SK-N-SH (cell line): ENCODE measurements at regions not wholly inside any gene's neighbourhood (a gene's known extent, or its start where the extent isn't known, plus 50 kb on each side); places are given as distances from the start of the nearest gene placed in this dataset.

Source experiments
- CTCF ChIA-PET: fragments of 300-600, 350-600 bp; formaldehyde crosslinking; extraction: SDS; loops from one replicate; lab custom pipeline; 2021; lab: Yijun Ruan, JAX
- POLR2A ChIA-PET: fragments of 350-600 bp; sonication (Branson Sonifier 250); formaldehyde crosslinking; extraction: SDS; loops from one replicate; lab custom pipeline; 2020; ENCODE audit warnings: antibody characterized with exemption, inconsistent platforms; lab: Yijun Ruan, JAX
- DNase-seq: peaks from one replicate; pipeline ENCODE4 v3.0.0; 2012
- H2AFZ ChIP-seq: fragments of 200-600 bp; sonication (generic); 2 replicates; pipeline ENCODE4 v1.8.1; 2016; ENCODE audit warnings: antibody characterized with exemption, mild to moderate bottlenecking, low read depth
- H3F3A ChIP-seq: fragments of 200-600 bp; sonication (generic); replicated peaks from 2 replicates; pipeline ENCODE3; 2016; ENCODE audit warnings: antibody characterized with exemption, mild to moderate bottlenecking; ENCODE audit not compliant: insufficient read depth
- H3K27ac ChIP-seq, 2 experiments: fragments of 200-500 bp in 1 of 2; fragments of 200-600 bp in 1 of 2; sonication (Bioruptor generic) in 1 of 2; sonication (generic), shearing (Covaris generic) in 1 of 2; 2 replicates each; pipeline versions ENCODE4 v1.5.1 to v1.6.1; 2014 to 2016; ENCODE audit warnings: low read depth in 2 of 2, inconsistent platforms in 1 of 2, low read length in 1 of 2, mild to moderate bottlenecking in 1 of 2, mixed read lengths in 1 of 2
- H3K27me3 ChIP-seq: fragments of 200-600 bp; sonication (generic), shearing (Covaris generic); 2 replicates; pipeline ENCODE4 v1.6.1; 2016; ENCODE audit warnings: mixed run types; ENCODE audit not compliant: insufficient read depth
- H3K36me3 ChIP-seq, 2 experiments: fragments of 200-500 bp in 1 of 2; fragments of 200-600 bp in 1 of 2; sonication (Bioruptor generic) in 1 of 2; sonication (generic) in 1 of 2; replicated peaks in 1 of 2; 2 replicates each; pipeline versions ENCODE3 to v1.5.1; 2014 to 2016; ENCODE audit warnings: low read length in 1 of 2, mild to moderate bottlenecking in 1 of 2; ENCODE audit not compliant: insufficient read depth in 2 of 2, control insufficient read depth in 1 of 2
- H3K4me1 ChIP-seq, 2 experiments: fragments of 200-500 bp in 1 of 2; fragments of 200-600 bp in 1 of 2; sonication (Bioruptor generic) in 1 of 2; sonication (generic), shearing (Covaris generic) in 1 of 2; 2 replicates each; pipeline versions ENCODE4 v1.5.1 to v1.6.1; 2014 to 2016; ENCODE audit warnings: low read depth in 1 of 2, low read length in 1 of 2, mixed run types in 1 of 2; ENCODE audit not compliant: insufficient read depth in 2 of 2, control insufficient read depth in 1 of 2
- H3K4me2 ChIP-seq: fragments of 200-600 bp; sonication (generic), shearing (Covaris generic); 2 replicates; pipeline ENCODE4 v1.6.1; 2017; ENCODE audit warnings: mixed run types
- H3K4me3 ChIP-seq, 2 experiments: fragments of 200-500 bp in 1 of 2; fragments of 200-600 bp in 1 of 2; sonication (Bioruptor generic) in 1 of 2; sonication (generic), shearing (Covaris generic) in 1 of 2; 2 replicates each; pipeline versions ENCODE4 v1.5.1 to v1.8.1; 2014 to 2016; ENCODE audit warnings: low read depth in 2 of 2, inconsistent platforms in 1 of 2, low read length in 1 of 2, mild to moderate bottlenecking in 1 of 2, mixed read lengths in 1 of 2, moderate library complexity in 1 of 2
- H3K79me2 ChIP-seq: fragments of 200-600 bp; sonication (generic); 2 replicates; pipeline ENCODE4 v1.8.1; 2017; ENCODE audit warnings: mild to moderate bottlenecking; ENCODE audit not compliant: insufficient read depth
- H3K9ac ChIP-seq: fragments of 200-600 bp; sonication (generic); 2 replicates; pipeline ENCODE4 v1.6.1; 2017; ENCODE audit warnings: mixed run types
- H3K9me2 ChIP-seq: fragments of 200-600 bp; sonication (generic); 2 replicates; pipeline ENCODE4 v1.6.1; 2017; ENCODE audit warnings: mixed run types
- H3K9me3 ChIP-seq: fragments of 200-600 bp; sonication (generic); 2 replicates; pipeline ENCODE4 v1.6.1; 2017; ENCODE audit warnings: mixed run types, mild to moderate bottlenecking, moderate library complexity
- H4K20me1 ChIP-seq: fragments of 200-600 bp; sonication (generic); 2 replicates; pipeline ENCODE4 v1.6.1; 2017; ENCODE audit warnings: mild to moderate bottlenecking, mixed run types; ENCODE audit not compliant: insufficient read depth
- CHD2 ChIP-seq: fragments of 150-350 bp; IDR thresholded peaks from 2 replicates; pipeline ENCODE4 v1.6.1; 2018; ENCODE audit warnings: low read length; ENCODE audit not compliant: partially characterized antibody
- CTCF ChIP-seq: fragments of 200-600 bp; sonication (generic); IDR thresholded peaks from 2 replicates; pipeline ENCODE4 v1.6.1; 2017; ENCODE audit warnings: antibody characterized with exemption, mild to moderate bottlenecking, moderate library complexity
- ELF1 ChIP-seq: IDR thresholded peaks from 2 replicates; pipeline ENCODE4 v1.4.0; 2012
- EZH2phosphoT487 ChIP-seq: fragments of 200-600 bp; sonication (generic); IDR thresholded peaks from 2 replicates; pipeline ENCODE4 v1.6.1; 2017; ENCODE audit warnings: low read depth, mixed run types, mild to moderate bottlenecking, antibody characterized with exemption, moderate library complexity, borderline replicate concordance
- FOSL2 ChIP-seq: IDR thresholded peaks from 2 replicates; pipeline ENCODE4 v1.4.0; 2012; ENCODE audit warnings: low read depth, mild to moderate bottlenecking, moderate library complexity, borderline replicate concordance
- FOXJ3 ChIP-seq: sonication (generic); formaldehyde crosslinking; IDR thresholded peaks from 2 replicates; pipeline ENCODE4 v1.5.1; 2020; ENCODE audit warnings: mild to moderate bottlenecking, missing genetic modification reagents
- FOXM1 ChIP-seq: IDR thresholded peaks from 2 replicates; pipeline ENCODE4 v1.4.0; 2012; ENCODE audit warnings: low read depth, mild to moderate bottlenecking
- GABPA ChIP-seq: IDR thresholded peaks from 2 replicates; pipeline ENCODE4 v1.4.0; 2012; ENCODE audit warnings: low read depth, mild to moderate bottlenecking
- GATA2 ChIP-seq: sonication (generic); formaldehyde crosslinking; IDR thresholded peaks from 2 replicates; pipeline ENCODE4 v1.5.0; 2020; ENCODE audit warnings: mild to moderate bottlenecking, missing genetic modification reagents
- JUND ChIP-seq: IDR thresholded peaks from 2 replicates; pipeline ENCODE4 v1.4.0; 2012
- MAX ChIP-seq: IDR thresholded peaks from 2 replicates; pipeline ENCODE4 v1.4.0; 2012; ENCODE audit warnings: low read depth
- NFIC ChIP-seq: IDR thresholded peaks from 2 replicates; pipeline ENCODE4 v1.4.0; 2012; ENCODE audit warnings: borderline replicate concordance
- NRF1 ChIP-seq: IDR thresholded peaks from 2 replicates; pipeline ENCODE4 v1.6.1; 2012; ENCODE audit warnings: low read depth, mild to moderate bottlenecking, low read length
- POLR2AphosphoS5 ChIP-seq: IDR thresholded peaks from 2 replicates; pipeline ENCODE4 v1.6.1; 2012; ENCODE audit warnings: low read depth, low read length
- SIN3A ChIP-seq: IDR thresholded peaks from 2 replicates; pipeline ENCODE4 v1.6.1; 2012; ENCODE audit warnings: low read depth, mild to moderate bottlenecking, low read length, moderate library complexity, borderline replicate concordance
- SMC3 ChIP-seq: IDR thresholded peaks from 2 replicates; pipeline ENCODE4 v1.6.1; 2012; ENCODE audit warnings: low read depth, low read length, improper control_type of control experiment
- TCF12 ChIP-seq: IDR thresholded peaks from 2 replicates; pipeline ENCODE4 v1.4.0; 2012
- TEAD4 ChIP-seq: IDR thresholded peaks from 2 replicates; pipeline ENCODE4 v1.4.0; 2012; ENCODE audit warnings: mild to moderate bottlenecking, borderline replicate concordance; ENCODE audit not compliant: insufficient read depth
- USF1 ChIP-seq: IDR thresholded peaks from 2 replicates; pipeline ENCODE4 v1.4.0; 2012; ENCODE audit warnings: low read depth, borderline replicate concordance
- YY1 ChIP-seq: IDR thresholded peaks from 2 replicates; pipeline ENCODE4 v1.4.0; 2012; ENCODE audit warnings: low read depth, mild to moderate bottlenecking
- ZBTB33 ChIP-seq: IDR thresholded peaks from 2 replicates; pipeline ENCODE4 v1.4.0; 2012; ENCODE audit warnings: low read depth, borderline replicate concordance
- WGBS: methylation state at CpG from one replicate; pipeline ENCODE4 v1.1.6; 2017; ENCODE audit warnings: low lambda C conversion rate; 5-methylcytosine and 5-hydroxymethylcytosine counted together

GRCh38 chr5:74182603-74183002, 457.9 kb downstream of the ENC1 start:
- CTCF ChIA-PET: no interaction called here
- POLR2A ChIA-PET: no interaction called here
- Histone ChIP-seq H3K4me3 (no peak overlapping the region), H3K9ac (no peak overlapping the region), H2AFZ (no peak overlapping the region), H3K9me3 (no peaks in the 10 kb centered on the region), H3F3A (no peaks in the 10 kb centered on the region), H3K9me2 (no peaks in the 10 kb centered on the region), H3K79me2 (no peaks in the 10 kb centered on the region), H3K36me3 (no peaks in the 10 kb centered on the region), H3K4me2 (no peak overlapping the region), H3K27me3 (no peaks in the 10 kb centered on the region), H4K20me1 (no peaks in the 10 kb centered on the region), H3K4me1 (peaks cover 7 to 16% of the 10 kb centered on the region in 2 experiments; a peak in 1 of 4 replicates), H3K27ac (no peak overlapping the region)
- 67% methylated on average over 6 of the region's 6 CpGs for whole genome bisulfite sequencing
- no peak for DNase-seq
- TF ChIP-seq MAX: no peak
- no peak for TF ChIP-seq POLR2AphosphoS5
- no peak for TF ChIP-seq FOSL2
- TF ChIP-seq YY1: no peak

GRCh38 chr5:74179701-74180100, 460.8 kb downstream of the ENC1 start:
- whole genome bisulfite sequencing: 81% methylated on average over 3 of the region's 3 CpGs
- Histone ChIP-seq H2AFZ (no peak overlapping the region), H3K27ac (peak overlapping the region in 1 of 2 experiments; percentile 25; a peak in 1 of 4 replicates), H3F3A (no peaks in the 10 kb centered on the region), H3K4me3 (no peak overlapping the region), H4K20me1 (no peaks in the 10 kb centered on the region), H3K9me2 (no peaks in the 10 kb centered on the region), H3K4me1 (peaks cover 4 to 7% of the 10 kb centered on the region in 2 experiments; a peak in 1 of 4 replicates), H3K9ac (no peak overlapping the region), H3K36me3 (no peaks in the 10 kb centered on the region), H3K27me3 (no peaks in the 10 kb centered on the region), H3K79me2 (no peaks in the 10 kb centered on the region), H3K4me2 (no peak overlapping the region), H3K9me3 (no peaks in the 10 kb centered on the region)
- ChIA-PET CTCF (interaction anchor here (1.4 kb wide), 1 partner anchor 277 kb away, joined by 3 read pairs; no protein-coding TSS in a partner anchor), POLR2A (no interaction called here)
- TF ChIP-seq SIN3A: no peak
- no peak for TF ChIP-seq SMC3
- TF ChIP-seq FOXJ3 (CRISPR knock-in tag): no peak
- TF ChIP-seq ELF1: no peak
- no peak for TF ChIP-seq MAX
- no peak for TF ChIP-seq JUND
- no peak for TF ChIP-seq GATA2
- TF ChIP-seq USF1: no peak
- TF ChIP-seq NFIC: no peak
- TF ChIP-seq EZH2phosphoT487: no peak
- no peak for TF ChIP-seq TEAD4
- no peak for TF ChIP-seq ZBTB33
- TF ChIP-seq CTCF: no peak
- TF ChIP-seq NRF1: no peak
- TF ChIP-seq GABPA: no peak
- TF ChIP-seq FOXM1: no peak
- TF ChIP-seq CHD2: no peak
- no peak for TF ChIP-seq TCF12
- no peak for DNase-seq
